K562 (cell line): ENCODE measurements at regions not wholly inside any gene's neighbourhood (a gene's known extent, or its start where the extent isn't known, plus 50 kb on each side); places are given as distances from the start of the nearest gene placed in this dataset.

Source experiments
- ATAC-seq: fragments of 200-7000 bp; cut with Tn5 transposase; 3 replicates; pipeline ENCODE4 v1.9.1; 2020; ENCODE audit warnings: moderate library complexity
- BruUV-seq: library from RNA; stranded (reverse); fragments of 400-500 nt; replicated peaks from 2 replicates; lab custom pipeline; 2021; lab: Mats Ljungman, UMichigan
- CTCF ChIA-PET: fragments of 300-600 bp; formaldehyde crosslinking; extraction: SDS; loops from one replicate; lab custom pipeline; 2021; ENCODE audit warnings: low intra/inter-chr PET ratio; lab: Yijun Ruan, JAX
- POLR2A ChIA-PET: fragments of 300-600, 350-650 bp; sonication (Branson Sonifier 250); formaldehyde crosslinking; extraction: SDS; loops from one replicate; lab custom pipeline; 2021; ENCODE audit warnings: antibody characterized with exemption, inconsistent platforms; lab: Yijun Ruan, JAX
- DNase-seq, 4 experiments: peaks; one replicate each; pipeline versions ENCODE4 v3.0.0 to v3.0.0-alpha.2; 2011 to 2018; ENCODE audit warnings: low spot score in 3 of 4, mixed read lengths in 3 of 4; ENCODE audit errors: extremely low read depth in 1 of 4
- FAIRE-seq: peaks from 2 replicates; lab custom pipeline; 2011; peaks lifted over from hg19 to GRCh38; lab: Jason Lieb, UNC
- H2AFZ ChIP-seq: 2 replicates; pipeline ENCODE4 v1.6.0; 2011; ENCODE audit warnings: low read depth, low read length, control low read depth, inconsistent platforms
- H3K27ac ChIP-seq: fragments of 200-600 bp; 3 replicates; pipeline ENCODE4 v1.8.0; 2011; ENCODE audit warnings: low read depth, mild to moderate bottlenecking, control low read depth, inconsistent platforms, low read length, moderate library complexity, mixed read lengths; ENCODE audit errors: extremely low read depth
- H3K27me3 ChIP-seq, 2 experiments: fragments of 300-600 bp in 1 of 2; 2 replicates in 1 of 2; 3 replicates in 1 of 2; pipeline versions ENCODE4 v1.6.0 to v1.8.0; 2011; ENCODE audit warnings: inconsistent platforms in 2 of 2, low read length in 2 of 2, mild to moderate bottlenecking in 1 of 2, mixed read lengths in 1 of 2, moderate library complexity in 1 of 2; ENCODE audit not compliant: control insufficient read depth in 2 of 2, insufficient read depth in 2 of 2
- H3K36me3 ChIP-seq: fragments of 300-600 bp; 3 replicates; pipeline ENCODE4 v1.8.0; 2011; ENCODE audit warnings: mild to moderate bottlenecking, low read length, inconsistent platforms; ENCODE audit not compliant: control insufficient read depth, insufficient read depth
- H3K4me1 ChIP-seq, 2 experiments: fragments of 200-600 bp in 1 of 2; replicated peaks in 1 of 2; 2 replicates in 1 of 2; 3 replicates in 1 of 2; pipeline versions ENCODE4 v1.5.1 to v1.8.0; 2011; ENCODE audit warnings: inconsistent platforms in 2 of 2, low read length in 2 of 2, mild to moderate bottlenecking in 1 of 2, mixed read lengths in 1 of 2, moderate library complexity in 1 of 2; ENCODE audit not compliant: control insufficient read depth in 2 of 2, insufficient read depth in 2 of 2
- H3K4me2 ChIP-seq: 2 replicates; pipeline ENCODE4 v1.6.1; 2011; ENCODE audit warnings: low read length, control low read depth, inconsistent platforms, mixed read lengths; ENCODE audit not compliant: insufficient read depth
- H3K4me3 ChIP-seq: fragments of 200-600 bp; sonication (generic), shearing (Covaris generic); 2 replicates; pipeline ENCODE4 v1.5.1; 2016; ENCODE audit warnings: control low read depth, inconsistent platforms
- H3K79me2 ChIP-seq: fragments of 200-600 bp; 3 replicates; pipeline ENCODE4 v1.8.0; 2011; ENCODE audit warnings: low read length, inconsistent platforms; ENCODE audit not compliant: control insufficient read depth, insufficient read depth
- H3K9ac ChIP-seq, 2 experiments: 2 replicates each; pipeline versions ENCODE4 v1.6.0 to v1.6.1; 2011; ENCODE audit warnings: low read depth in 2 of 2, low read length in 2 of 2, control low read depth in 1 of 2, inconsistent platforms in 1 of 2, mild to moderate bottlenecking in 1 of 2, mixed read lengths in 1 of 2; ENCODE audit not compliant: insufficient read depth in 1 of 2
- H3K9me1 ChIP-seq: one replicate; pipeline ENCODE4 v1.6.0; 2011; ENCODE audit warnings: inconsistent platforms, mild to moderate bottlenecking, low read length, moderate library complexity; ENCODE audit not compliant: control insufficient read depth, insufficient read depth
- H3K9me3 ChIP-seq: replicated peaks from 2 replicates; pipeline ENCODE4 v1.5.1; 2011; ENCODE audit warnings: low read depth, low read length, inconsistent platforms; ENCODE audit not compliant: control insufficient read depth, insufficient read depth
- H4K20me1 ChIP-seq: replicated peaks from 2 replicates; pipeline ENCODE4 v1.6.1; 2011; ENCODE audit warnings: low read length, inconsistent platforms, mixed read lengths; ENCODE audit not compliant: control insufficient read depth, insufficient read depth
- ARNT ChIP-seq, 2 experiments: fragments of 450-650 bp; IDR thresholded peaks; 2 replicates each; pipeline ENCODE4 v1.6.1; 2016; ENCODE audit warnings: mild to moderate bottlenecking in 1 of 2
- HNRNPLL ChIP-seq: fragments of 200-400 bp; formaldehyde crosslinking; IDR thresholded peaks from 2 replicates; pipeline ENCODE4 v1.6.1; 2017; ENCODE audit warnings: low read length, low read depth, mild to moderate bottlenecking; ENCODE audit not compliant: poor library complexity, severe bottlenecking
- NCOA1 ChIP-seq: fragments of 450-650 bp; IDR thresholded peaks from 2 replicates; pipeline ENCODE4 v1.6.1; 2016; ENCODE audit warnings: low read depth
- PML ChIP-seq: IDR thresholded peaks from 2 replicates; pipeline ENCODE4 v1.6.1; 2012; ENCODE audit warnings: low read length, inconsistent platforms
- SMARCC2 ChIP-seq: fragments of 450-650 bp; IDR thresholded peaks from 2 replicates; pipeline ENCODE4 v1.6.1; 2017; ENCODE audit warnings: antibody characterized with exemption, moderate library complexity, mild to moderate bottlenecking, low read depth
- SREBF2 ChIP-seq: sonication (generic); formaldehyde crosslinking; IDR thresholded peaks from 2 replicates; pipeline ENCODE4 v1.4.0; 2020; ENCODE audit warnings: mild to moderate bottlenecking, missing genetic modification reagents
- ZNF184 ChIP-seq: sonication (generic); formaldehyde crosslinking; IDR thresholded peaks from 2 replicates; pipeline ENCODE4 v1.5.0; 2020; ENCODE audit warnings: missing genetic modification reagents
- ZNF263 ChIP-seq: sonication (generic); formaldehyde crosslinking; IDR thresholded peaks from 2 replicates; pipeline ENCODE4 v1.8.0; 2022; ENCODE audit warnings: mild to moderate bottlenecking, missing genetic modification reagents, borderline replicate concordance
- ZNF282 ChIP-seq: sonication (generic); formaldehyde crosslinking; IDR thresholded peaks from 2 replicates; pipeline ENCODE4 v1.8.1; 2023; ENCODE audit warnings: missing genetic modification reagents
- ZNF384 ChIP-seq: IDR thresholded peaks from 2 replicates; pipeline ENCODE4 v1.6.1; 2012; ENCODE audit warnings: low read depth, low read length, improper control_type of control experiment
- WGBS: fragments of 100-300 bp; shearing (Covaris generic); methylation state at CpG from one replicate; pipeline ENCODE4 v1.1.6; 2016; ENCODE audit warnings: low coverage, mixed read lengths; ENCODE audit not compliant: insufficient coverage; ENCODE audit errors: missing lambda C conversion rate; 5-methylcytosine and 5-hydroxymethylcytosine counted together
- in situ Hi-C: fragments of 300-500 bp; cut with MboI; formaldehyde crosslinking; loops from 4 replicates; pipeline ENCODE4 v1.15.0; 2018; ENCODE audit warnings: inconsistent platforms, mixed read lengths
- intact Hi-C: fragments of 100-400 bp; cut with micrococcal nuclease; formaldehyde crosslinking; loops from 2 replicates; pipeline ENCODE4 v1.14.2; 2022
- TF ChIP-seq, protein P1 (sequence below): fragments of 450-650 bp; formaldehyde crosslinking; IDR thresholded peaks from 2 replicates; pipeline ENCODE4 v1.4.0; 2022; ENCODE audit warnings: mild to moderate bottlenecking, moderate library complexity
- TF ChIP-seq, protein P2 (sequence below): sonication (generic); formaldehyde crosslinking; IDR thresholded peaks from 2 replicates; pipeline ENCODE4 v1.8.1; 2023; ENCODE audit warnings: mild to moderate bottlenecking, missing genetic modification reagents
- TF ChIP-seq, protein P3 (sequence below), 3 experiments: fragments of 200-800 bp in 1 of 3; sonication (Bioruptor generic) in 1 of 3; sonication (generic) in 1 of 3; formaldehyde crosslinking in 1 of 3; IDR thresholded peaks; 2 replicates each; pipeline versions ENCODE4 v1.6.1 to v1.8.0; 2016 to 2022; ENCODE audit warnings: mild to moderate bottlenecking in 2 of 3, missing compliant biosample characterization in 2 of 3, missing genetic modification characterization in 2 of 3, missing genetic modification reagents in 1 of 3

DNA sequence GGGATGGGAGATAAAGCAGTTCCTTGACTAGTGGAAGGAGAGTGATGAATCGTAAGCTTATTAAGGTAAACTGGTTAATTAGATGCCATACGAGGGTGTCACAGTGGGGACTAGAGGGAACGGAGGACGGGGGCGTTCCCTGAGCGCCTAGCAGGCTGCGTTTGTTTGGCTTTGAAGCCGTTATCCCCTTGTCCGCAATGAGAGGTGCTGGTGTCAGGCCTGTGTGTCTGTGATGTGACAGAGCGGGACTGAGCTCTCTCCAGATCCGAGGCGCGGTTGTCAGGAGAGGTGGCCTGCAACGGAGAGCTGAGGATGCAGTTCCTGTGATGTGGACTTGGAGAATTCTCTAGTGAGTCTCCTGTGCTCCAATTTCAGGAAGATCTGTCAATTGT lies 60.0 kb upstream of the PRPS1L1 start (continued):
- no peak for TF ChIP-seq HNRNPLL
- TF ChIP-seq, protein P1, sequence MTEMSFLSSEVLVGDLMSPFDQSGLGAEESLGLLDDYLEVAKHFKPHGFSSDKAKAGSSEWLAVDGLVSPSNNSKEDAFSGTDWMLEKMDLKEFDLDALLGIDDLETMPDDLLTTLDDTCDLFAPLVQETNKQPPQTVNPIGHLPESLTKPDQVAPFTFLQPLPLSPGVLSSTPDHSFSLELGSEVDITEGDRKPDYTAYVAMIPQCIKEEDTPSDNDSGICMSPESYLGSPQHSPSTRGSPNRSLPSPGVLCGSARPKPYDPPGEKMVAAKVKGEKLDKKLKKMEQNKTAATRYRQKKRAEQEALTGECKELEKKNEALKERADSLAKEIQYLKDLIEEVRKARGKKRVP (CRISPR knock-in tag), result no peak

DNA sequence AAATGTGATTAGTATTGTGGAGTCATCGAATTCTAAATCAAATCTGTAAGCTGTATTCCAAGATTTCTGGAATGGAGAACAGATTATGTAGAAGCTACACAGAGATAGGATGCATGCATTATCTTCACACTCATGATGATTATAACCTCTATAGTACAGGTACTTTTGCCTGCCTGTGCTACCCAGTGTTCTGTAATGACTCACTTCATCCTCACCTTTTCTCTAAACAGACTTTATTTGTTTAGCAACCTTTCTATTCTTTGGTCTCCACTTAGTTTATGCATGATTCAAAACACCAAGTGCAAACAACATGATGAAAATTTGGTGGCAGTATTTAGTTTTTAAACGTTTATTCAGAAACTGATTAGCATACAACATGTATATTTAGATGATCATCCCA lies 68.4 kb upstream of the PRPS1L1 start:
- in situ Hi-C loops, result no loop called here

DNA sequence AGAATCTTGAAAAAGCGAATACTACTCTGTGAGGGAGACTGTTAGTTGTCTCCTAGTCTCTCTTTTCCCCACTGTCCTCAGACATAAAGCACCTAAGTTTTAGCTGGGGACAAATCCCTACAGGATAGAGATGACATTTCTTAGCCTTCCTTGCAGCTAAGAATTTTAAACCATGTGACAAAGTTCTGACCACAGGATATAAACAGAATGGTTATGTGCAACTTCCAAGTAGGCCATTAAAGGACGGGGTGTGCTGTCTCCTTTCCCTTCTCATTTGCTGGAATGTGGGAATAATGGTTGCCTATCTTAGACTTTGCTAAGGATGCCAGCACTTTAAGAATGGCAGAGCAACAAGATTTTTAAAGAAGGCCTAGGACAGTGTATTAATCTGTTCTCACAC lies 74.9 kb upstream of the PRPS1L1 start:
- ChIA-PET POLR2A (interaction anchor here (1.0 kb wide), 1 partner anchor 52 kb away, joined by 3 read pairs; no protein-coding TSS in a partner anchor), CTCF (no interaction called here)
- FAIRE-seq (no peak), DNase-seq (no peak), ATAC-seq (no peak)
- no TSS peak for BruUV-seq
- intact Hi-C loops (no loop called here), in situ Hi-C loops (no loop called here)
- WGBS, result 18% methylated on average over 2 of the region's 2 CpGs
- no peaks in the 10 kb centered on the region for H4K20me1 ChIP-seq
- H3K36me3 ChIP-seq, result no peaks in the 10 kb centered on the region
- H3K4me2 ChIP-seq, result no peak overlapping the region
- no peak overlapping the region for H3K27ac ChIP-seq
- H3K27me3 ChIP-seq, result no peaks in the 10 kb centered on the region
- no peak overlapping the region for H2AFZ ChIP-seq
- no peaks in the 10 kb centered on the region; the same call in 1 of the 2 replicates for H3K9me3 ChIP-seq
- no peaks in the 10 kb centered on the region for H3K9me1 ChIP-seq
- H3K79me2 ChIP-seq, result no peaks in the 10 kb centered on the region
- H3K4me3 ChIP-seq, result no peak overlapping the region
- no peaks in the 10 kb centered on the region for H3K4me1 ChIP-seq
- H3K9ac ChIP-seq, result no peak overlapping the region
- TF ChIP-seq NCOA1, result no peak
- TF ChIP-seq ZNF384, result no peak
- TF ChIP-seq, protein P2, sequence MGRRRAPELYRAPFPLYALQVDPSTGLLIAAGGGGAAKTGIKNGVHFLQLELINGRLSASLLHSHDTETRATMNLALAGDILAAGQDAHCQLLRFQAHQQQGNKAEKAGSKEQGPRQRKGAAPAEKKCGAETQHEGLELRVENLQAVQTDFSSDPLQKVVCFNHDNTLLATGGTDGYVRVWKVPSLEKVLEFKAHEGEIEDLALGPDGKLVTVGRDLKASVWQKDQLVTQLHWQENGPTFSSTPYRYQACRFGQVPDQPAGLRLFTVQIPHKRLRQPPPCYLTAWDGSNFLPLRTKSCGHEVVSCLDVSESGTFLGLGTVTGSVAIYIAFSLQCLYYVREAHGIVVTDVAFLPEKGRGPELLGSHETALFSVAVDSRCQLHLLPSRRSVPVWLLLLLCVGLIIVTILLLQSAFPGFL (CRISPR knock-in tag), result no peak
- TF ChIP-seq SREBF2 (CRISPR knock-in tag), result no peak
- TF ChIP-seq, protein P3, sequence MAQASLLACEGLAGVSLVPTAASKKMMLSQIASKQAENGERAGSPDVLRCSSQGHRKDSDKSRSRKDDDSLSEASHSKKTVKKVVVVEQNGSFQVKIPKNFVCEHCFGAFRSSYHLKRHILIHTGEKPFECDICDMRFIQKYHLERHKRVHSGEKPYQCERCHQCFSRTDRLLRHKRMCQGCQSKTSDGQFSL (CRISPR knock-in tag; IDR thresholded peaks at IDR 0.05), result no peak
- TF ChIP-seq, protein P3 (tag; IDR thresholded peaks at IDR 0.05), result no peak
- no peak for TF ChIP-seq ZNF282
- TF ChIP-seq ZNF263 (CRISPR knock-in tag), result no peak
- TF ChIP-seq ZNF184, result no peak
- no peak for TF ChIP-seq ARNT (IDR thresholded peaks at IDR 0.05)
- no peak for TF ChIP-seq PML

More for the DNA sequence above, 68.4 kb upstream of the PRPS1L1 start:
- no peaks in the 10 kb centered on the region for H3K9me3 ChIP-seq
- FAIRE-seq, result no peak
- CTCF ChIA-PET, result no interaction called here
- H3K4me1 ChIP-seq, result no peaks in the 10 kb centered on the region
- no peak overlapping the region for H2AFZ ChIP-seq
- H3K27ac ChIP-seq, result no peak overlapping the region
- BruUV-seq, result no TSS peak
- no peak overlapping the region for H3K9ac ChIP-seq
- H3K9me1 ChIP-seq, result no peaks in the 10 kb centered on the region
- no peaks in the 10 kb centered on the region for H3K27me3 ChIP-seq
- no peak for TF ChIP-seq SMARCC2
- TF ChIP-seq, all 486 proteins: peak for 0
- no peak for ATAC-seq
- no peaks in the 10 kb centered on the region for H3K79me2 ChIP-seq
- POLR2A ChIA-PET, result no interaction called here
- H3K4me3 ChIP-seq, result no peak overlapping the region
- DNase-seq, result no peak
- H4K20me1 ChIP-seq, result no peaks in the 10 kb centered on the region
- 0% methylated on average over 2 of the region's 2 CpGs for WGBS
- H3K4me2 ChIP-seq, result no peak overlapping the region
- H3K36me3 ChIP-seq, result no peaks in the 10 kb centered on the region
- intact Hi-C loops, result no loop called here
